DMS114 treated with DMSO at 0.1 percent for 48 hours (cell line): ENCODE measurements at regions not wholly inside any gene's neighbourhood (a gene's known extent, or its start where the extent isn't known, plus 50 kb on each side); places are given as distances from the start of the nearest gene placed in this dataset.

Experiments used
- DNase-seq: peaks from one replicate; lab custom pipeline; 2025; ENCODE audit not compliant: unreplicated experiment; lab: John Stamatoyannopoulos, UW

DNA sequence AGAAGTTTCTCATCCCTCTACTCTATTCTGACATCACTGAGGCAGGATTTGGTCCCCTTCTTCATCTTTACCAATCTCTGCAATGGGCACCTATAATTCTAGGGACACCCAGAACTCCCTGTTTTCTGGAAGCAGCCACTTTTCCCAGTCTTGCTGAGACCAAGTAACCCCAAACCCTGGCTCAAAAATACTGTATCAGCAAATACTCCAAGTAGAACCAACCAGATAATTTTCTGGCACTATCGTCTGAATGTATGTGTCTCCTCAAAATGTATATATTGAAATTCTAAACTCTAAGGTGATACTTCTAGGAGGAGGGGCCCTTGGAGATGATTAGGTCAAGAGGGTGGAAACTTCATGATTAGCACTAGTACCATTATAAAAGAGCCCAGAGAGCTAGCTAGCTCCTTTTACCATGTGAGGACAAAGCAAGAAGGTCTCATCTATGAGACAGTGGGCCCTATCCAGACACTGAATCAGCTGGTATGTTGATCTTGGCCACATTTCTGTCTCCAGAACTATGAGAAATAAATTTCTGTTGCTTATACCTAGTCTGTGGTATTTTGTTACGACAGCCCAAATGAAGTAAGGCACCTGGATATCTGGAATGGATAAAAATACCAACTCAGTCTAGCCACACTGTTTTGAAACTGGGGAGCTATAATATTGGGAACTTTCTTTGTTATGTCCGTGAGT lies 464.4 kb downstream of the CDH11 start:
- no peak for DNase-seq

GRCh38 chr16:64656471-64656870 lies 465.4 kb downstream of the CDH11 start:
- no peak for DNase-seq

GRCh38 chr16:64654178-64654577 lies 467.7 kb downstream of the CDH11 start:
- no peak for DNase-seq

- no peak for DNase-seq
Measured at GRCh38 chr16:64648282-64648681, 473.6 kb downstream of the CDH11 start.

DNA sequence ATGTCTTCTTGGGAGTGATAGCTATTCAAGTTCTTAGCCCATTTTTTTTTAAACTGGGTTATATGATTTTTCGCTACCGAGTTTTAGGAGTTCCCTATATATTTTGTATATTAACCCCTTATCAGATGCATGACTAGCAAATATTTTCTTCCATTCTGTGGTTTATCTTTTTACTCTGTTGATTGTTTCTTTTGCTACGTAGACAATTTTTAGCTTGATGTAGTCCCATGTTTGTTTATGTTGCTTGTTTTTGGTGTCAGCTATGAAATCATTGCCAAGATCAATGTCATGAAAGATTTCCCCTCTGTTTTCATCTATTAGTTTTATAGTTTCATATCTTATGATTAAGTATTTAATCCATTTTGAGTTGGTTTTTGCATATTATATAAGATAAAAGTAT lies 480.5 kb downstream of the CDH11 start:
- no peak for DNase-seq

DNA sequence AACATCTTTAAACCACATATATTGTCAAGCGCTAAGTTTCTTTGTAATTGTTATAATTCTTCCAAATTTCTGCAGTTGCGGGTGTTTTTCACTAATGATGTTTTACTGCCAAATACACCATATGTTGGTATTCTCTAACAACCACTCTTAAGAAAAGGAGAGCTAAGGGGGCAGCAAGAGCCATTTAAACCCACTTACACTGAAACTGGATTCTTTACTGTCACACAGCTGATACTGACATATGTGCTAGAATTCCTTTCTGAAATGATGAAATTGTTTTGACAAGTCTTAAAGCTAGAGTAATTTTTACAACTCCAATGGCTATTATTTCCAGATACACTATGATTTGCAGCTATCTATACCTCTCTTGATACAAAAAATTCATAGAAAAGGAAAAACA lies 483.1 kb downstream of the CDH11 start:
- DNase-seq, result no peak

- DNase-seq, result no peak
Measured at GRCh38 chr16:64629622-64630021, 492.2 kb downstream of the CDH11 start.

DNA sequence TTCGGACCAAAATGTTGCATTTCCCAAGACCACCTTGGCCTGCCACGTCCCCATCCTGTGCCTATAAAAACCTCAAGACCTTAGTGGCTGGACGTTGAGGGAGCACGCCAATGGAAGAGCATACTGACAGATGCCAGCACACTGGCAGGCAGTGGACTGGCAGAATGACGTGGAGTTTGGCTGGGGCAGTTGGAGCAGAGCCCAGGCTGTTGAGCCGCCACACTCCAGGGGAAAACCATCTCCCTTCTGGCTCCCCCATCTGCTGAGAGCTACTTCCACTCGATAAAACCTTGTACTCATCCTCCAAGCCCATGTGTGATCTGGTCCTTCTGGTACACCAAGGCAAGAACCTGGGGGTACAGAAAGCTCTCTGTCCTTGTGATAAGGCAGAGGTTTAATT lies 494.1 kb downstream of the CDH11 start:
- no peak for DNase-seq

DNA sequence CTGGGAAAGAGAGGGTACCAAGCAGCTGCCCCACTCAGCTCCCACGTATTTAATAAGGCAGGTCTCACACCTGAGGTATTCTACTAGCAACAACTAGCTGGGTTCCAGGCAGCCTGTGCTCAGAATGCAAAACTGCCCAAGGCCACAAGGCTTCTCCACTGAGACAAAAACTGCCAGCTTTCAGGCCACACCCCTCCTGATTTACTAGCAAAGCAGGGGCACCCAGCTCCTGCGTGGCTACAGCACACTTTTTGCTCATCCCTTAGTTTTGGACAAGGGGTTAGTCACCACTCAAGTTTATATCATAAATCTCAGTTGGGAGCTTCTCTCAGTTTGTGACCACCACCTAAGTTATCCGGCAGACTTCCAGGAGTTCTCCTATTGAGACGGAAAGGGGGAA lies 494.6 kb downstream of the CDH11 start:
- DNase-seq, result no peak

DNA sequence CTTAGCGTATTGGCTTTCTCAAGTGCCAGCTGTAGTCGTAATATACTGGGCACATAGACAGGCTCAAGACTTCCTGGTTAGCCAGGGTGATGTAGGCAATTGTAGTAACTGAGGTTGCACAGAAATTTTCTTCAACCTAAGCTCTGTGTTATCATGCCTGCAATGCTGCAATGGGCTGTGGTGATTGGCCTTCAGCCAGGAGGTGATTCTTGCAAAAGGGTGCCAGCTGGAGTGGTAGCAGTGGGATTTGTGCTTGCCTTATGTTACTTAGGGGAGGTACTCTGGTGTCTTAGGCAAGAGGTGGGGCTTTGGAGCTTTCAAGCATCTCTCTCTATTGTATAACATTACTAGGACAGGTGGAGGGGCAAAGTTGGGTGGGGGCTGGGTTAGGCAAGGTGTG lies 495.1 kb downstream of the CDH11 start:
- no peak for DNase-seq

DNA sequence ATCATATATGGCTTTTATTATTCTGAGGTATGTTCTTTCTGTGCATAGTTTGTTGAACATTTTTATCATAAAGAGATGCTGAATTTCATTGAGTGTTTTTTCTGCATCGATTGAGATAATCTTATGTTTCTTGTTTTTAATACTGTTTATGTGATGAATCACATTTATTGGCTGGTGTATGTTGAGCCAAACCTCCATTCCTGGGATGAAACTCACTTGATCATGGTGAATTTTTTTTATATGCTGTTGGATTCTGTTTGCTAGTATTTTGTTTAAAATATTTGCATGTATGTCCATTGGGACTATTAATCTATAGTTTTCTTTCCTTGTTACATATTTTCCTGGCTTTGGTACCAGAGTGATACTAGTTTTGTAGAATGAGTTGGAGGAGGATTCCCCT lies 500.2 kb downstream of the CDH11 start:
- DNase-seq, result no peak

DNA sequence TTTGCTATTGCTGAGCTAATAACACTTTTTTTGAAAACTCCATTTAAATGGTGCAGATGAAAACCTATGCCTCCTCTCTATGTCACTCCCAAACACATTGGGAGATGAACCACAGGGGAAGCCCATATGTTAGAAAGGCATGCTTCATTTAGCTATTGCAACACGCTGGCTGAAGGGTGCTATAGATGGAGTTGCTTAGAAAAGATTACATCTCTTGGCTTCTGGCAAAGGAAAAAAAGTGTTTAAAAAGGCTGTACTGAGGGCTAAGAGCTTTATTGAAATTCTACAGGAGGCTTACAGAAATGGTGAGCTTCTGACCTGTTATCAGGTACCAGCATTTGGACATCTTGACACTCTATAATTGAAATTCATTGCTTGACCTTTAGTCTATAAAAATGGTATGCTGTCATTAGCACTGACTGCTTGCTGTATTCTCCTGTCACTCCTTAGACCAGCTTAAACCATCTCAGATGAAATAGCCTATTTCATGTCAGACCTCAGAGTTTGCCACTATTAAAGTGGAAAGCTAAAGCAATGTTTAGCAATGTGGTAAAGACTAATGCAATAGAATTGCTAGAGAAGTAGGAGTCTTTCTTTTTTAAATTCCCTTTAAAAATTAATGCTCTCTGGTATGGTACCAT lies 503.9 kb downstream of the CDH11 start:
- no peak for DNase-seq

- no peak for DNase-seq
Measured at GRCh38 chr16:64615630-64616280, 506.1 kb downstream of the CDH11 start.

DNA sequence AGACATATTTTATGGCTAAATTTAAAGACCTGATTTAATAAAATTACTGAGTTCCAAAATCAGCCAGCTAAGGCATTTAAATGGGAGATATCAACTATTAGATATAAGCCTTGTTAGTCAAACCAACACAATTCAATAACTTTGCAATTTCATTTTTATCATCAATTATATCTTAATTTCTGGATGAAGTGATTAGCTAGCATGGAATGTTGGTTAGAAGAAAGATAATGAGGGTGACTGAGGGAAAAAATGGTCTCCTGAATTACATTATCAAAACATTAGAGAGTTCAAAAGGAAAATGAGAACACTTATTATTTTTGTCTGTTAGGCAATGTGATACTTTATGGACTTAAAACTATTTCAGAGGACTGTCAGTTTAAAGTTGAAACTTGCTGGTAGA lies 525.7 kb downstream of the CDH11 start:
- DNase-seq, result no peak

- no peak for DNase-seq
Measured at GRCh38 chr16:64590513-64590912, 531.4 kb downstream of the CDH11 start.

GRCh38 chr16:64589836-64590235 lies 532.0 kb downstream of the CDH11 start:
- no peak for DNase-seq

DNA sequence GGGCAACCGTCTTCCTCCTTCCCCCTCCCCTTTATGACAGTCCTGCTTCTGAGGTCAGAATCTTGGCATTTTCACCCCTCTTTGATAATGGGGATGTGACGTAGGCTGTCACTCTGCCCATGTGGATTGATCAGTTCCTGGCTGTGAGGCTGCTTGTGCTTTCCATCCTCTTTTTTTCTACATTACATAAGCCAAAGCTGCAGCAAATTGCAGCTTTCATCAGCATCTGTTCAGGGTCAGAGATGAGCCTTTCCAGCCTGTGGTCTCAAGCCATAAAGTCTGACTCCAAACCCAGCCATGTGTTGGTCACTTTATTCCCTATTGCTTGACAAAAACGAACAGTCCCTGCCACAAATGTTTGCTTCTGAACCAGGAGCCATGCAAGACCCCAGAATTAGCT lies 535.1 kb downstream of the CDH11 start:
- no peak for DNase-seq

GRCh38 chr16:64585367-64585766 lies 536.5 kb downstream of the CDH11 start:
- no peak for DNase-seq

DNA sequence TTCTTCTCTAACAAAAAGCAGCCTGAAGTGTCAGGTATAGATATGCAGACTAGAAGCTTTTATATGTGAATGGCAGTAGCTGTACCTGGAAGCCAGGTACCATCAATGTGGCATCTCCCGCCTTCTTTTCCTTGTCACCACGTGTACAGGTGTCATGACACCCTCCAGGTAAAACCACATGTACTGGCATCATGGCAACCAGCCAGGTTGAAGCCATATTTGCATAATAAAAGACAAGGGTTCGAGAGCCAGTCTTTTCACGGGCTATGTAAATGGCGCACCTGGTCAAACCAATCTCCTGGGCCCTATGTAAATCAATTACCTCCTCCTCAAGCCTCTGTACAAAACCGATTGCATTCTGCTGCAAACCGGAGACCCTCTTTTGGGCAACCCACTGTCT lies 541.3 kb downstream of the CDH11 start:
- DNase-seq, result no peak

- no peak for DNase-seq
Measured at GRCh38 chr16:64579712-64580111, 542.2 kb downstream of the CDH11 start.

DNA sequence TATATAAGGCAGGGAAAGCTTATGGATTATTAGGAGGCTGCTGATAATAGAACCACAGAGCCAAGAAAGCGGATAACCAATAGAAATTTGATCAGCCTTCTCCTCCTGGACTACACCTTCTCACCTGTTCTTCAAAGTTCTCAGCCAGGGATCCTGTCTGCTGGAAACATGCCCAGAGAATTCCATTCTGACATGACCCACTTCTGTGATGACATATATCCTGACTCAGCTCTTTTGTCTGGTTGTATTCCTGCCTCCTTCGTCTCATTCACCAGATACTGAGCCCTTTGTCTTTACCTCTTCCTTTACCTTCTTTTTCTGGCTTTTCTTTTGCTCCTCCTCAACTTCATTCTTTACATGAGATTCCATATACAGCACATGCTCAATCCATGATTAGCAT lies 576.1 kb downstream of the CDH11 start:
- DNase-seq, result no peak

DNA sequence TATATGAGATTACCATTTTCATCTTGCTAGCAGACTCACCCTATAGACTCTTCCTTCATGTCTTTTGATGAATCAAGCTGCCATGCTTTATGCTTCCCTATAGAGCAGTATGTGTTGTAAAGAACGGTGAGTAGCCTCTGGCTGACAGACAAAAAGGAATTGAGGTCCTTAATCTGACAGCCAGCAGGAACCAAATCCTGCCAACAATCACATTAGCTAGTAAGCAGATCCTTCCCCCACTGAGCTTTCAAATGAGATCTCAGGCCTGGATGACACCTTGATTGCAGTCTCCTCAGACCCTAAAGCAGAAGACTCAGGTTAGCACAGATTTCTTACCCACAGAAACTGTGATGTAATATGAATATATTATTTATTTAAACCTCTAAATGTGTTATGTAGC lies 577.0 kb downstream of the CDH11 start:
- no peak for DNase-seq

DNA sequence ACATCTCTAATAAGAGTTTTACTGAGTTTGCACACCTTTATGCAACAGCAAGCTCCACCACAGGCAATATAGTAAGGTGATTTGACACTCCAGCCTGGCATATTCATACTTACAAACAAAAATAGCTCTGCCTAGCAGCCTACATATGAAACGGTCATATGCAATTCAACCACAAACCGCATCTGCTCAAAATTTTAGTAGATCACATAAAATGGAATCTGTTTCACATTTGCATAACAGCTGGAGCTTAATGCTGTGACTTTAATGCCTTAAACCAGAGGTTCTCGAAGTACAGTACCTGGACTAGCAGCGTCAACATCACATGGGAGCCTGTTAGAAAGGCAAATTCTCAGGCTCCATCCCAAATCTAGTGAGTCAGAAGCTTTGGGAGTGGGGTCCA lies 578.4 kb downstream of the CDH11 start:
- no peak for DNase-seq
